HG03460 (cell line): ENCODE measurements at regions not wholly inside any gene's neighbourhood (a gene's known extent, or its start where the extent isn't known, plus 50 kb on each side); places are given as distances from the start of the nearest gene placed in this dataset.

Experiments used
- ATAC-seq: cut with Tn5 transposase; IDR thresholded peaks from one replicate; pipeline ENCODE4 v1.9.1; 2021; ENCODE audit not compliant: unreplicated experiment

- no peak for ATAC-seq
Observed at GRCh38 chr3:137061186-137061585, 103.4 kb downstream of the IL20RB start.

- peak; percentile 78 for ATAC-seq
Observed at GRCh38 chr3:137062250-137062649, 104.5 kb downstream of the IL20RB start.

- ATAC-seq = no peak
Observed at GRCh38 chr3:137065381-137065780, 107.6 kb downstream of the IL20RB start.

- ATAC-seq = no peak
Observed at GRCh38 chr3:137066092-137066491, 108.3 kb downstream of the IL20RB start.

- ATAC-seq = no peak
Observed at GRCh38 chr3:137071104-137071503, 113.3 kb downstream of the IL20RB start.

GRCh38 chr3:137075020-137075419, 117.2 kb downstream of the IL20RB start:
- no peak for ATAC-seq

GRCh38 chr3:137078040-137078439, 120.3 kb downstream of the IL20RB start:
- ATAC-seq = no peak

- no peak for ATAC-seq
Observed at GRCh38 chr3:137079571-137079970, 121.8 kb downstream of the IL20RB start.

GRCh38 chr3:137081711-137082110, 123.9 kb downstream of the IL20RB start:
- no peak for ATAC-seq

GRCh38 chr3:137082763-137083162, 125.0 kb downstream of the IL20RB start:
- no peak for ATAC-seq

GRCh38 chr3:137083332-137083731, 125.5 kb downstream of the IL20RB start:
- no peak for ATAC-seq

- no peak for ATAC-seq
Observed at GRCh38 chr3:137084586-137084985, 126.8 kb downstream of the IL20RB start.

- no peak for ATAC-seq
Observed at GRCh38 chr3:137097386-137097785, 139.6 kb downstream of the IL20RB start.

- no peak for ATAC-seq
Observed at GRCh38 chr3:137097852-137098251, 140.1 kb downstream of the IL20RB start.

GRCh38 chr3:137099364-137100219, 141.8 kb downstream of the IL20RB start:
- ATAC-seq = no peak

GRCh38 chr3:137100326-137100725, 142.5 kb downstream of the IL20RB start:
- ATAC-seq = no peak

GRCh38 chr3:137103739-137104138, 146.0 kb downstream of the IL20RB start:
- no peak for ATAC-seq

- ATAC-seq = peak; percentile 59
Observed at GRCh38 chr3:137105277-137105977, 147.6 kb downstream of the IL20RB start.

GRCh38 chr3:137106612-137107240, 148.9 kb downstream of the IL20RB start:
- no peak for ATAC-seq

- ATAC-seq = no peak
Observed at GRCh38 chr3:137108699-137109440, 151.1 kb downstream of the IL20RB start.

- ATAC-seq = peak; percentile 61
Observed at GRCh38 chr3:137110392-137110996, 152.7 kb downstream of the IL20RB start.
